Fibroblast of pulmonary artery (primary cell): ENCODE measurements at regions not wholly inside any gene's neighbourhood (a gene's known extent, or its start where the extent isn't known, plus 50 kb on each side); places are given as distances from the start of the nearest gene placed in this dataset.

Experiments
- DNase-seq: peaks from one replicate; pipeline ENCODE4 v3.0.0-alpha.2; 2010; ENCODE audit warnings: low read depth
- H3K4me3 ChIP-seq: replicated peaks from 2 replicates; pipeline ENCODE4 v1.5.1; 2011; ENCODE audit warnings: low read depth, mild to moderate bottlenecking, control low read depth, low read length, moderate library complexity
- TF ChIP-seq, protein P1 (sequence below): IDR thresholded peaks from 2 replicates; pipeline ENCODE4 v1.5.1; 2011; ENCODE audit warnings: mild to moderate bottlenecking, control low read depth, low read length, inconsistent platforms; ENCODE audit errors: missing control alignments

DNA sequence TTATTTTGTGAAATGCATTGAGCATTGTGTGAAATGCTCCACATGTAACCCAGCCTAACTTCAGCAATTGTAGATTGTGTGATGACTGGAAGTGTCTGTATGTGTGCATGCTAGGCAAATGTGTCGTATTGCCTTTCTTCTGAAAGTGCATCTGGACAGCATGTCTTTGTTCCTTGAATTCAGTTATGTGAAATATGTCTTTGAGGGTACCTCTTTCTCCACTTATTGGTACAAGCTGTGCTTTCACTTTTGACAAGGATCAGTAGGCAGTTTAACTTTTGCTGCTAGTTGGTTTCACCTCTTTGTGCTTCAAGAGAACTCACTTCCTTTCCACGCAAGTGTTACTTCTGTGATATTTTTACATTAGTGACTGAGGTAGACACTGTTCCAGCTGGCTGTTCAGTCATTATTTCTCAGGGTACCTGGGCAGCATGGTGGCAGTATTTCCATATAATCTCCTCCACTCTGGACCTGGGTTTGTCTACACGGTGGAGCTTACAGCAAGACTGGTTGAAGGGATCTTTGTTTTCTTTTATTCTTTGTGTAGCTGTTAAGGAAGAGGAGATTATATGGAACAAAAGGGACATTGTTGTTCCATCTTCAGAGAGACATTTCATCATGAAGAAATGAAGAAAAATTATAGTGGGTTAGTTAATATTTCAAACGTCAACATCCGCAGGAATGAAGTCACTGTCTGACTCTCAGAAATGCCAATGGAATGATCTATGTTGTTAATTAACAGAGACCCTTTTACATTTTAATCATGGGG is 175.4 kb downstream of the UTRN start:
- DNase-seq = no peak
- no peak overlapping the region for H3K4me3 ChIP-seq
- TF ChIP-seq, protein P1, sequence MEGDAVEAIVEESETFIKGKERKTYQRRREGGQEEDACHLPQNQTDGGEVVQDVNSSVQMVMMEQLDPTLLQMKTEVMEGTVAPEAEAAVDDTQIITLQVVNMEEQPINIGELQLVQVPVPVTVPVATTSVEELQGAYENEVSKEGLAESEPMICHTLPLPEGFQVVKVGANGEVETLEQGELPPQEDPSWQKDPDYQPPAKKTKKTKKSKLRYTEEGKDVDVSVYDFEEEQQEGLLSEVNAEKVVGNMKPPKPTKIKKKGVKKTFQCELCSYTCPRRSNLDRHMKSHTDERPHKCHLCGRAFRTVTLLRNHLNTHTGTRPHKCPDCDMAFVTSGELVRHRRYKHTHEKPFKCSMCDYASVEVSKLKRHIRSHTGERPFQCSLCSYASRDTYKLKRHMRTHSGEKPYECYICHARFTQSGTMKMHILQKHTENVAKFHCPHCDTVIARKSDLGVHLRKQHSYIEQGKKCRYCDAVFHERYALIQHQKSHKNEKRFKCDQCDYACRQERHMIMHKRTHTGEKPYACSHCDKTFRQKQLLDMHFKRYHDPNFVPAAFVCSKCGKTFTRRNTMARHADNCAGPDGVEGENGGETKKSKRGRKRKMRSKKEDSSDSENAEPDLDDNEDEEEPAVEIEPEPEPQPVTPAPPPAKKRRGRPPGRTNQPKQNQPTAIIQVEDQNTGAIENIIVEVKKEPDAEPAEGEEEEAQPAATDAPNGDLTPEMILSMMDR = no peak

DNA sequence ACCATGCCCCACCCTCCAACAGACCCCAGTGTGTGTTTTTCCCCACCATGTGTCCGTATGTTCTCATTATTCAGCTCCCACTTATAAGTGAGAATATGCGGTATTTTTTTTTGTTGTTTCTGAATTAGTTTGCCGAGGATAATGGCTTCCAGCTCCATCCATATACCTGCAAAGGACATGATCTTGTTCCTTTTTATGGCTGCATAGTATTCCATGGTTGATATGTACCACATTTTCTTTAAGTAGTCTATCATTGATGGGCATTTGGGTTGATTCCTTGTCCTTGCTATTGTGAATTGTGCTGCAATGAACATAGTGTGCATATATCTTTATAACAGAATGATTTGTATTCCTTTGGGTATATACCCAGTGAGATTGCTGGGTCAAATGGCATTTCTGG is 176.9 kb downstream of the UTRN start:
- TF ChIP-seq, protein P1 = no peak

DNA sequence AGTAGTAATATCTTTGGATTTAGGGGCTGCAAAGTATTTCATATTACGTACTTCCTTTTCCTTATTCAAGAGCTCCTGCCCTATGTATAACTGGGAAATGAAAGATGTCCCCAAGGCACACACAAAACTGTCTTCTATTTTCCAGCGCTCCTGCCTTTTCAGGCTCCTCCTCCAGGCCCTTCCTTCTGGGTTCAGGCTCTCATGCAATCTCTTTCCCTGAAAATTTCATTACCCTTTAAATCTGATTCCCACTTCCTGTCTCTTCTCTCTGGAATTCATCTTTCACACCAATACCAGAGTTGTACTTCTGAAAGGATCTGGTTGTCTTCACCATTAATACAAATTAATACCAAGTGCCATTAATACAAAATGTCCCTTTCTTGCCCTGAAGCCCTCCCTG is 181.6 kb downstream of the UTRN start:
- H3K4me3 ChIP-seq = no peak overlapping the region
- DNase-seq = no peak
- TF ChIP-seq, protein P1 = no peak

More for the DNA sequence above, 176.9 kb downstream of the UTRN start:
- no peak for DNase-seq
- H3K4me3 ChIP-seq = no peak overlapping the region

DNA sequence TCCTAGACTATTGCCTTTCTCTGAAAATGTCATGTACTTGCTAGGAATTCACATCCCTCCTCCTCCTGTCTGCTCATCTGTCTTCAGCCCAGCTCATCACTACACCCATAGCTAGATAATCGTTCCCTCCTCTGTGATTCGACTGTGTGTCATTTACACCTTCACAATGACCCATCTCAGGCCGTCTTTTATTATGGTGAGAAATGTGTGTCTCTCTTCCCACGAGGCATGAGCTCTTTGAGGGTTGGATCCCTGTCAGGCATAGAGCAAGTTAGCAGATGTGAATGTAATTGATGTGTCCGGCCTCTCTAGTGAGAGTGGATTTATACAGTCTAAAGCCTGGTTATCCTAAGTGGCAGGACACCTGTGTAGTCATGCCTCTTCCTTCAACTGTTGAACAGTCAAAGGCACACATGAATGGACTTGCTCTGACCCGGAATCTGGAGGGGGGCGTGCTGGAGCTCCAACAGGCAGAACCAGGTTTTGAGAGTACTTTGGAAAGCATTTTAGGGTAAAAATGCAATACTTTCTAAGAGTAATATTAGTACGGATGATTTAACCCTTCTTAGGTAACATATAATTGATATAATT is 182.1 kb downstream of the UTRN start:
- TF ChIP-seq, protein P1 = no peak

DNA sequence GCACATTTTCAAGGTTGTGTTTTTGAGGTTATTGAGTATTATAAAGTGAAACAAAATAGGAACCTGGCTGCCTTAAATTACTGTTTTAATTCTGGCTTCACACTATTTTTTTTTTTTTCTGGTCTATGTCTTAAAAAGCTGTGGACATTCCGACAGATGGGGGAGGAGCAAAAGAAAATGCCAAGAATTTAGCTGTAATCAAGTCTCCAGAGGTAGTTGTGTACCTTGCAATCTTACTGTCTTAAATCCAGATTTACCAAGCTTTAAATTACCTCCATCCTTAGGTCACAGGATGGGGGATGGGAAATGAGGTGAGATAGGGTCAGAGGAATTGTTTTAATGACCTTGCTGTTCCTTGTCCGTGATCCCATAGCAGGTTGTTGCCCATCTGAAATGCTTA is 182.8 kb downstream of the UTRN start:
- TF ChIP-seq, protein P1 = no peak
- DNase-seq = no peak
- no peak overlapping the region for H3K4me3 ChIP-seq

More for the DNA sequence above, 182.1 kb downstream of the UTRN start:
- DNase-seq = no peak
- H3K4me3 ChIP-seq = no peak overlapping the region

DNA sequence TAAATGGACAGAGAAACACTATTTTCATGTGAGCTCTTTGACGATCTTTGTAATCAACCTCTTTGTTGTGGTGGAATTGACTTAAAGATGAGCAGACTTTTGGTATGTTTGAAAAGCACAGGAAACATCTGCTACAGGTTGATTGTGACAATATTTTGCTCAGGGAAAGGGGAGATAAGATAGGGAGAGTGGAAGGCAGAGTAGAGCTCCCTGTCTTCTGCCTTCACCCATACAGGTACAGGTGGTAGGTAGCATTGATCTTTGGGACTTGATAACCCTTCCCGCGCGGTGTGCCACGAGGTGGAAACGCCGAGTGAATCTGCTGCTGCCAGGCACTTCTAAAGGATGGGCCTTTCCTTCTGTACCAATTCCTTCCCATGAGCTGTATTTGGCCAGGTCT is 183.6 kb downstream of the UTRN start:
- TF ChIP-seq, protein P1 = no peak
- H3K4me3 ChIP-seq = no peak overlapping the region
- DNase-seq = no peak
